Right lobe of liver (tissue), 6 donors: ENCODE measurements at regions not wholly inside any gene's neighbourhood (a gene's known extent, or its start where the extent isn't known, plus 50 kb on each side); places are given as distances from the start of the nearest gene placed in this dataset.

Experiments used
- ATAC-seq, 4 donors: fragments of 200-7000 bp; cut with Tn5 transposase; one replicate each; pipeline ENCODE4 v1.9.1; 2020; ENCODE audit warnings: mild to moderate bottlenecking in 4 of 4, moderate library complexity in 4 of 4
- DNase-seq, 3 donors: peaks; one replicate each; pipeline ENCODE4 v3.0.0-alpha.2; 2020
- H3K27ac ChIP-seq, 3 donors: fragments of 200-600 bp; one replicate each; pipeline ENCODE4 v1.8.0; 2022
- H3K27me3 ChIP-seq, 2 donors: fragments of 200-600 bp; one replicate each; pipeline ENCODE4 v1.8.0; 2022
- H3K36me3 ChIP-seq, 4 donors: fragments of 200-600 bp; sonication (generic) in 1 of 4; one replicate each; pipeline versions ENCODE4 v1.5.1 to v1.8.0; 2017 to 2022; ENCODE audit warnings: control low read depth in 1 of 4
- H3K4me1 ChIP-seq, 4 donors: fragments of 200-600 bp; sonication (generic) in 1 of 4; one replicate each; pipeline versions ENCODE4 v1.5.1 to v1.8.0; 2017 to 2022; ENCODE audit warnings: control low read depth in 1 of 4
- H3K4me3 ChIP-seq, 3 donors: fragments of 200-600 bp; one replicate each; pipeline ENCODE4 v1.8.0; 2022
- H3K9me3 ChIP-seq, 4 donors: fragments of 200-600 bp; sonication (generic) in 1 of 4; one replicate each; pipeline versions ENCODE4 v1.5.1 to v1.8.0; 2017 to 2022; ENCODE audit warnings: control low read depth in 1 of 4
- CTCF ChIP-seq, 4 donors: fragments of 200-600 bp in 3 of 4; fragments of 450-650 bp in 1 of 4; IDR thresholded peaks; one replicate each; pipeline versions ENCODE4 v1.5.1 to v1.8.0; 2016 to 2022; ENCODE audit warnings: antibody characterized with exemption in 4 of 4, mild to moderate bottlenecking in 2 of 4
- POLR2A ChIP-seq: fragments of 450-650 bp; IDR thresholded peaks from one replicate; pipeline ENCODE4 v1.6.1; 2017; ENCODE audit warnings: antibody characterized with exemption, mild to moderate bottlenecking
- WGBS: methylation state at CpG from one replicate; pipeline ENCODE4 v1.1.6; 2018; ENCODE audit warnings: low coverage, low lambda C conversion rate; ENCODE audit not compliant: insufficient coverage; ENCODE audit errors: missing lambda C conversion rate; 5-methylcytosine and 5-hydroxymethylcytosine counted together
- intact Hi-C, 2 donors: fragments of 100-400 bp; cut with DNase I; formaldehyde crosslinking; loops; one replicate each; pipeline versions ENCODE4 v1.11.2 to v1.14.1; 2022
- donor health status: DM: no; HTN: yes; CAD: no.
- donor health status: DM: no; HTN: no; CAD: no.
- donor health status: DM: no; HTN: no; CAD: no.
- donor health status: DM: no; HTN: yes; CAD: no.
- donor health status: DM: no; HTN: yes; CAD: no.

DNA sequence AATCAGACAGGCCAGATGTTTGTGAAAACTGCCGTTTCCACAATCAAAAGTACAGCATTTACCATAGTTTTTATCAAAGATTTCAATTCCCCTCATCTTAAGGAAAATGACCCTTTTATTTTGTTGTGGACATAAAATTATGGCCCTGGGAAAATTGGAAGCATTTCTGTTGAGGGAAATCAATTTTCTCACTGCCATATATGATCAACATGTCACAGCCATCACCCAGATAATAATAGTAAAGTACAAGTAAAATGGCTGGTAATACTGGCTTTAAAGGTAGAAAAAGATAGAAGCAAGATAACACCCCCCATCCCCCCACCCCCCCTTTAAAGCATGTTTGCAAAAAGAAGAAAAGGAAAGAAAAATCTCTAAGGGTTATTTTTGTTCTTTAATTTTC is 311.7 kb downstream of the WDR72 start:
- Histone ChIP-seq H3K27me3 (no peaks in the 10 kb centered on the region), H3K4me3 (no peak overlapping the region), H3K27ac (peak overlapping the region; percentile 73 to 93 (median 74)), H3K4me1 (peaks cover 0 to 59% (median 29%) of the 10 kb centered on the region in 4 donors), H3K9me3 (no peaks in the 10 kb centered on the region), H3K36me3 (no peaks in the 10 kb centered on the region)
- WGBS, result 0% methylated on average over 1 of the region's 1 CpG
- DNase-seq, result no peak
- no peak for TF ChIP-seq CTCF (IDR thresholded peaks at IDR 0.05)
- TF ChIP-seq POLR2A, result no peak
- no peak for ATAC-seq
- intact Hi-C loops, result no loop called here

GRCh38 chr15:53447053-53447574 is 312.3 kb downstream of the WDR72 start:
- whole genome bisulfite sequencing, result 37% methylated on average over 2 of the region's 2 CpGs
- no peak overlapping the region for H3K4me3 ChIP-seq
- H3K9me3 ChIP-seq, result no peaks in the 10 kb centered on the region
- no peaks in the 10 kb centered on the region for H3K27me3 ChIP-seq
- intact Hi-C loops, result no loop called here
- H3K27ac ChIP-seq, result peak overlapping the region; percentile 73 to 93 (median 74)
- H3K4me1 ChIP-seq, result peaks cover 0 to 53% (median 26%) of the 10 kb centered on the region in 4 donors
- TF ChIP-seq POLR2A (peak; percentile 45), CTCF (IDR thresholded peaks at IDR 0.05) (no peak)
- no peaks in the 10 kb centered on the region for H3K36me3 ChIP-seq
- ATAC-seq, result peak; percentile 56 to 86 (median 68)
- DNase-seq, result peak in 1 of 3 donors; percentile 52

- TF ChIP-seq POLR2A (no peak), CTCF (IDR thresholded peaks at IDR 0.05) (no peak)
- Histone ChIP-seq H3K4me1 (peaks cover 0 to 49% (median 22%) of the 10 kb centered on the region in 4 donors), H3K27me3 (no peaks in the 10 kb centered on the region), H3K27ac (peak overlapping the region; percentile 39 to 93 (median 46)), H3K9me3 (no peaks in the 10 kb centered on the region), H3K4me3 (peak overlapping the region in 1 of 3 donors; percentile 2), H3K36me3 (no peaks in the 10 kb centered on the region)
- 21% methylated on average over 1 of the region's 1 CpG for WGBS
- ATAC-seq, result no peak
- DNase-seq, result peak in 1 of 3 donors; percentile 58
- intact Hi-C loops, result no loop called here
Measured at GRCh38 chr15:53446376-53446775, 313.1 kb downstream of the WDR72 start.

DNA sequence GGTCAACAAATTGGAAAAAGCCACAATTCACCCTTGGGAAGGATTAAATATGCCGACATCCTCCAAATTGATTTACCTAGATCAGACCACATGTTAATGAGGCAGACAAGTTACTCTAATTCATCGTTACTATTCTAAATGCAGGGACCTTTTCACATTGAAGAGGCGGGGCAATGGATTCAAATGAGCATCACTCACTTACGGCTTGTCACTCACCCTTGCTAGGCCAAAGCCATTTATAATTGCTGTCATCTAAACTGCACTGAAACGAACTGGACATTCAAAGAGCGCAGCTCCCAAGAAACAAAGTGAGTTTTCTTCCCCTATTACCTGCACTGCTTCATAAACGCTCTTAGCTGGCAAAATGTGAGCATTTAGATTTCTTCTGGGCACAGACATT is 313.9 kb downstream of the WDR72 start:
- WGBS, result 89% methylated on average over 7 of the region's 7 CpGs
- intact Hi-C loops, result no loop called here
- DNase-seq, result peak in 1 of 3 donors; percentile 65
- Histone ChIP-seq H3K4me3 (no peak overlapping the region), H3K9me3 (no peaks in the 10 kb centered on the region), H3K27ac (peak overlapping the region; percentile 39 to 93 (median 46)), H3K4me1 (peaks cover 0 to 49% (median 21%) of the 10 kb centered on the region in 4 donors), H3K36me3 (no peaks in the 10 kb centered on the region), H3K27me3 (no peaks in the 10 kb centered on the region)
- no peak for TF ChIP-seq POLR2A
- TF ChIP-seq CTCF (IDR thresholded peaks at IDR 0.05), result no peak
- ATAC-seq, result peak in 1 of 4 donors; percentile 21
